ENCODE measurements at regions not wholly inside any gene's neighbourhood (a gene's known extent, or its start where the extent isn't known, plus 50 kb on each side); places are given as distances from the start of the nearest gene placed in this dataset.

- Histone ChIP-seq H2BK12ac (ENCODE audit: insufficient read length, low read depth, low read length) (no peak overlapping the region), H3K9ac (ENCODE audit: extremely low read depth, insufficient read length, low read length) (no peak overlapping the region), H3K23me2 (ENCODE audit: insufficient read length, low read depth, low read length, poor library complexity, severe bottlenecking) (no peaks in the 10 kb centered on the region), H3K79me2 (ENCODE audit: insufficient read depth, low read length) (no peaks in the 10 kb centered on the region), H4K91ac (ENCODE audit: insufficient read length, low read depth, low read length) (no peak overlapping the region), H4K5ac (ENCODE audit: insufficient read length, low read depth, low read length) (no peak overlapping the region), H2AK5ac (ENCODE audit: insufficient read length, low read length) (no peak overlapping the region), H2BK120ac (ENCODE audit: low read depth, low read length, poor library complexity, severe bottlenecking) (no peak overlapping the region), H2AFZ (ENCODE audit: low read length) (no peak overlapping the region), H4K8ac (replicated peaks; ENCODE audit: insufficient read length, low read depth, low read length) (no peak overlapping the region), H3K23ac (ENCODE audit: insufficient read length, low read depth, low read length) (no peak overlapping the region), H3K27ac (ENCODE audit: insufficient read length, low read depth, low read length) (no peak overlapping the region), H3K4me1 (ENCODE audit: insufficient read depth, low read length) (0 out of 2 replicates have a peak, but pooled peaks cover 2% of the 10 kb centered on the region), H4K20me1 (ENCODE audit: control insufficient read depth, insufficient read depth, insufficient read length) (no peaks in the 10 kb centered on the region), H2BK15ac (ENCODE audit: low read depth, low read length) (no peak overlapping the region), H3K14ac (ENCODE audit: insufficient read depth, low read length) (no peak overlapping the region), H2BK20ac (ENCODE audit: low read depth, low read length, poor library complexity, severe bottlenecking) (no peak overlapping the region), H3K4ac (ENCODE audit: low read depth, low read length) (no peak overlapping the region), H3K56ac (ENCODE audit: insufficient read length, low read depth, low read length) (no peak overlapping the region), H3K18ac (ENCODE audit: insufficient read length, low read depth, low read length) (no peak overlapping the region), H3K9me3 (ENCODE audit: control insufficient read depth, low read depth, low read length) (peaks cover 6% of the 10 kb centered on the region), H3K27me3 (ENCODE audit: insufficient read depth, low read length) (no peaks in the 10 kb centered on the region), H3T11ph (ENCODE audit: low read length) (no peak overlapping the region), H2BK5ac (ENCODE audit: insufficient read length, low read length) (no peak overlapping the region), H3K4me2 (ENCODE audit: insufficient read depth, insufficient read length, low read length) (no peak overlapping the region), H3K79me1 (ENCODE audit: insufficient read depth, low read depth, low read length, poor library complexity, severe bottlenecking) (no peaks in the 10 kb centered on the region)
- no CpG with 5 or more reads among the region's 4 CpGs for WGBS (ENCODE audit: extremely low coverage, insufficient read length, low lambda C conversion rate)
- no peak overlapping the region for H3K27ac Mint-ChIP-seq
- DNase-seq = no peak
- TF ChIP-seq CTCF (conservative IDR thresholded peaks at IDR 0.05) = no peak
- peaks cover 2 to 18% (median 10%) of the 10 kb centered on the region in 3 experiments; a peak in 6 of 7 replicates for H3K36me3 Mint-ChIP-seq (ENCODE audit: insufficient read depth in 1 of 3, low read depth in 3 of 3)
- no peaks in the 10 kb centered on the region for H3K27me3 Mint-ChIP-seq (ENCODE audit: low read depth)
- no peak overlapping the region; a peak in 1 of 5 replicates for H3K4me3 Mint-ChIP-seq
- peaks cover 12 to 13% of the 10 kb centered on the region in 2 experiments for H3K9me3 Mint-ChIP-seq
- peaks cover 14 to 16% of the 10 kb centered on the region in 2 experiments for H3K4me1 Mint-ChIP-seq
These were observed 169.5 kb upstream of the OR13F1 start for GRCh38 chr9:104334549-104334948.

All from H9 (cell line).